COLO829 (cell line): ENCODE measurements at regions not wholly inside any gene's neighbourhood (a gene's known extent, or its start where the extent isn't known, plus 50 kb on each side); places are given as distances from the start of the nearest gene placed in this dataset.

Experiments used
- DNase-seq: peaks from one replicate; pipeline ENCODE4 v3.0.0; 2012; ENCODE audit warnings: low spot score

DNA sequence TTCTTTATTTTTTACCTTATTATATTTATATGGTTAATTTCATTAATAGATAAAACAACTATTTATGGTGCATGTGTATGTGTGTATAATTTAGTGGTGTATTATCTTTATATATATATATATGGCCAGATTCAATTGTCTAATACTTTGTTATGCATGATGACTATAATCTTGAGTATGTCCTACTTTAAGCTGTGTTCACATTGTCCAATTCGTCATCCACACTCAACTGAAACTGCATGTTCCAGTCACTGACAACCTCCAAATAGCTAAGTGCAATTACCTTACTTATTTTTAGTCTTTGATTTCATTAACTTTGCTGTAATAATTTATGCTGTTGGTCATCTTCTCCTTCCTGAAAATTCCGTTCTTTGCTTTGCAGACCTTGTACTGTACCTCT lies 306.5 kb upstream of the TMTC1 start:
- DNase-seq = no peak

DNA sequence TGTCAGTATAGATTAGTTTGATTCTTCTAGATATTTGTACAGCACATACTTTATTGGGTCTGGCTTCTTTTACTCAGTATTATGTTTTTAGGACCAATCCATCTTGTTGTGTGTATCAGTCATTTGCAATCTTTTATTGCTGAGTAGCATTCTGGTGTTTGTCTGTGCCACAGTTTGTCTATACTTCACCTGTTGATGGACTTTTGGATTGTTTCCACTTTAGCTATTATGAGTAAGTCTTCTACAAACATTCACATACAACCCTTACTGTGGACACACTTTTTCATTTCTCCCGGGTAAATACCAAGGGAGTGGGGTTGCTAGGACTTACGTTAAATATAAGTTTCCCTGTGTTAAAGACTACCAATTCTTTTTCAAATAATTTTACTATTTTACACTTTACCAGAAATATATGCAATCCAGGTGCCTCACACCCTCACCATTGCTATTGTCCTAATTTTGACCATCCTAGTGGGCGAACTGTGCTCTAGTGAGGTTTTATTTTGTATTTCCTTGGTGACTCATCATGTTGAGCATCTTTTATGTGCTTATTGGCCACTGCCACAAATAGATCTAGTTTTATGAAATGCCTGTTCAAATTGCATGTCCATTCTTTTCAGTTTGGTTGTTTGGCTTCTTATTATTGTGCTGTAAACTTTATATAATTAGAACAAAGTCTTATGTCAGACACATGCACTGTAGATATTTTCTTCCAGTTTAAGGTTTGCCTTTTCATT lies 304.7 kb upstream of the TMTC1 start:
- no peak for DNase-seq

DNA sequence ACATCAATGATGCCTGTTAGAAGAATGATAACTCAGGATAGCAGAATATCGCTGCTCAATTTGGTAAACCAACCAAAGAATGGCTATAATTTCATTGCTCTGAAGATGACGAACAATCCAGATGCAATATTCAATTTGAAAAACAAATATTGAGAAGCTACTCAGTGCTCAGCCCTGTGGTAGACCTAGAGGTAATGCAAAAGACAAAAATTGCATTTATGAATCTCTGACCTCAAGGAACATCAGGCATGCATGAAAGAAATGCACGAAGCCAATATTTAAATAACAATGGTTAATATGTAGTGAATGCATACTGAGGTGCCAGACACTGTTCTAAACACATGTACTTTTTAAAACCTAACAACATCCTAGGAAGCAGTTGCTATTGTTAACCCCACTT lies 298.6 kb upstream of the TMTC1 start:
- no peak for DNase-seq

DNA sequence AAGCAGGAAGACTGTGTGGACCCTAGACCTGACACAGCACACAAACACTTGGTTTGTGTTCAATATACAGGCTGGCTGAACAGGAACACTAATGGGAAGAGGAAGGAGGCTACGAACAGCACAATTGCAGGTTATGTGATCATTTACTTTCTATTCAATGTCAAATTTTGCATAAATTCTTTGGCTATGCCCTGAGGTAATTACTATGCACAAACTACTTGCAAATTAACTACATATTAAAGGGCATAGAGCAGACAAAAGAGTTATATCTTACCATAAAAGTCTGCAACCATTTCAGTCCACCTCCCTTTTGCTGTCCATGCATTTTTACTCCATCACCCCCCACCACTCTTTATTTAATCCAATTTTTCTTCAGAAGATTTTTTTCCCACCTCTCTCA lies 291.2 kb upstream of the TMTC1 start:
- no peak for DNase-seq

DNA sequence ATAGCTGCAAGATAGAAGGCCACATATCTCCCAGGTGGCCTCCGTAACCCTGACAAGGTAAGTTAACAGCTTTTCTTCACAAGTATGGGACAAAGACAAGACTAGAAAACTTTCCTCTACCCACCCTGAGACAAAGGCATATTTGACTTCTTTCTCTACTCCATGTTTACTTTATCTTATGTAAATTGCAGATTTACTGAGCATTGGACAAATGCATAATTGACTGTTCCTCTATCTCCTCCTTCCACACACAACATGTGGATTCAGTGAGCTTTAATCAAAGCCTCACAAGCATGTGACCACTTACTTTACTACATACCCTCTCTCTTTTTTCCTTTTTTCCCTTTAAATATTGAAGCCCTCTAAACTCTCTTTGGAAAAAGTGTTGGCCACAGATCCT lies 289.1 kb upstream of the TMTC1 start:
- no peak for DNase-seq

DNA sequence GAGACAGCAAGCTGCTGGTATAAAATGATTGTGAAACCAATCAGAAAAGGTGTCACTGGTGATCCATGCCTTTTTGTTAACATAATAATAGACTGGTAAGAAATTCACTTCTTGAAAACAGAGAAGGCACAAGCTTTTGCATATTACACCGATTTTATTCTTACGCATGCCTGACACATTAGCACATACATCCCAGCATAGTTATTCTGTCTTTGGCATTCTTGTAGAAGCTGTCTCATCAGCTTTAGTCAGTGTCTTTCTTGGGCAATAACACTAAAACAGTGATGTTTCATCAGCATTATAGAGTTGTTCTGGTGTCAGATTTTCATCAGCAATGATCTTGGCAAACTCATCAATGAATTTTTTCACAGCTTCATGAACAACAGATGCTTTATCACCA lies 283.4 kb upstream of the TMTC1 start:
- no peak for DNase-seq

DNA sequence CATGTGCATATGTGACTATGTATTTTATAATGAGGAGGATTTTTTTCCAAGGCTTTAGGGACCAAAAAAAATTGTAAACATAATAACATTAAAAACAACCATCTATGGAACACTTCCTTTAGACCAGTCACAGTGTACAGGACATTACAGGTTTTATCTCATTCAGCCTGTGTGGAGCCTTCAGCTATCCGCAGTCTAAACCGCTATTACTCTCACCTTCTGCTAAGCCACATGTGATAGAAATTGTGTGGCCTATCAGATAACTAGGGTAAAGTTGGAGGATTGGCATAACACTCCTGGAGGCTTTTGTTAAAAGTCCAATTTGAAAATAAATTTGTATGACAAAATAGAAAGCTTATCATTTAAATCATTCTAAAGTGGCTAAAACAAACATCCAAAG lies 281.2 kb upstream of the TMTC1 start:
- no peak for DNase-seq

DNA sequence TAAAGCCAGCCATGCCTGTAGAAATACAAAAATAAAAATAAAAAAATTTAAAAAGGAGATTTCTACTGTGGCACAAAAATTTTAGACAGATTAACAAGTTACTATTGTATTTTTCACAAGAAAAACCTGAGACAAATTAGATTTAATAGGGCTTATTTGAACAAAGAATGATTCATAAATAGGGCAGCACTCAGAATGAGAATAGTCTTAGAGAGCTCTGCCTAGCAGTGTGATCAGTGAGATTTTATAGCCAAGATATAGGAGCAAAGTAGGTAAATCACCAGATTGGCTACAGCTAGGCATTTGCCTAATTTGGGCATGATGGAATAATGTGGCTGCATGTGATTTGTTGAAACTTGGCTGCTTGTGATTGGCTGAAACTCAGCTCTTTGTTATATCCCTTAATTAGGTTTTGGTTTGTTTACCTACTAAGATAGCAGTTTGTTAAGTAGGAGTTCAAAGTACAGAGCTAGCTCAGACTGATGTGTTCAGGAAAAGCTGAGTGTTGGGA lies 279.7 kb upstream of the TMTC1 start:
- DNase-seq = no peak

DNA sequence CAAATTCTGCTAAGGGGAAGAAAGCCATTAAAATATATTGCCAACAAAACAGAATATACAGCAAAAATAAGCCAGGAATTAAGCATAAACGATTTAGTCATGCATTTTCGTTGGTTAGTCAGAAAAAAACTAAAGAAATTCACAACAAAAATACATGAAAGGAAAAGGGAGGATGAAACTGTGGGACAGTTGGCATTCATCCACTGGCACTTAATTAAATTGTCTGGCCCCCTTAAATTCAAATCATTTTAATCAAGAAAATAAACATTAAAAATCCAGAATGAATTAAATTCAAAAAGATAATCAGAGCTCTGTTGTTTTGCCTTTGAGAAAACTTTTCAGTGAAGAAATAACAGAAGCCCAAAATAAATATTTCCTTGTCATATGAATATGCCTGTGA lies 264.6 kb upstream of the TMTC1 start:
- no peak for DNase-seq

DNA sequence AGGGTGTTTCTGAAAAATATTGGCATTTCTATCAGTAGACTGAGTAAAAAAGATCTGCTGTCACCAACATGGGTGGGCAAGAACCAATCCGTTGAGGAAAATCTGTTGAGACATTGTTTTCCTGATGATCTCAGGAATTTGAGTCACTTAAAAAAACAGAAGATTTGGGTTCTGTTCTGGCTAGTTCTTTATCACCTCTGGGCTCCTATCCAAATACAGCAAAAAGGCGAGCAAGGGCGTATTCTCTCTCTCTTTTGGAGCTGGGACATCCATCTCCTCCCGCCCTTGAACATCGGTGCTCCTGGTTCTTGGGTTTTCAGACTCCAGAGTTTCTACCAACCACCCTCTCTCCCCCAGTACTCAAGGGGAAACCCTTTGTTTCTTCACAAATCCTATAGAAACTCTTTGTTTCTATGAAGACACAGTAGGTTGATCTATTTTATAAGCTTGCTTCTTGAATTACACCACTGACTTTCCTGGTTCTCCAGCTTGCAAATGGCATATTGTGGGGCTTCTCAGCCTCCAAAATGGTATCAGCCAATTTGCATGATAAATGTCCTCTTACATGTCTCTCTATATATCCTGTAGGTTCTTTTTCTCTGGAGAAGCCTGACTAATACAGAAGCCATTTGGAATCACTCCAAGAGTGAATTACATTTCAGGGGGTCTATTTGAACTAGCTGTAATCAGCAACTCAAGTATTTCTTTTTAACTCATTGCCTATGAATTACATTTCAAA lies 263.9 kb upstream of the TMTC1 start:
- DNase-seq = no peak

DNA sequence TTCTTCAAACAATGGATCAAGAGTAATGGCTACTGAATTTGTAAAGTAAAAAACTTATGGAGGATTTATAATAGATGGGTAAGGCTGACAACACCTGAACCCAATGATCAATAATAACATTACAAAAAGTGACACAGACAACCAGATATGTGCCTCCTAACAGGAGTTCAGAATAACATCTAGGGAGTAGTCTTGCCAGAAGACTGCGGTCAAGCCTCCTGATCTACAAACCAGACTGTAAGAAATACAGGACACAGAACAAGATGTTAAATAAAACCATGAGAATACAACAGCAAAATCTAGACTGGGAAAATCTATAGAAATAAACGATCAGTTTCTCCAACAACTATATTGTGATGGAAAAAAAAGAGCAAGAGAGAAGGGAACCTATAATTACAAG lies 262.6 kb upstream of the TMTC1 start:
- DNase-seq = no peak

DNA sequence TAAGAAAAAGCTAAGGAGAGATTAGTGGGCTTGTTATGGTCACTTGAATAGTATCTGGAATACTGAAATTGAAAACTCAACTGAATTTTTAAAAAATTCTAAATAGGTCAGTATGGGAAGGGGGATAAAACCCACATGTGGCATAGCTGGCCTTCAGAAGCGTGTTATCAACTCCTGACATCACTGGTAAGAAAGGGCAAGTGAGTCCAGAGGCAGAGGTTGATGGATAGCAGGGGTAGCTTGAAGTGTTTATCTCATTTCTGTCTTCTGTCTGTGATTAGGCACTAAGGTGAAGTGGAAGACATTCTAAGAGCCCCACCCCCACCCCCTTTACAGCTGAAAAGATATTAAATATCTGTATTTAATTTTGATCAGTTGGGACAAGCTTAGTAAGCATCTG lies 261.4 kb upstream of the TMTC1 start:
- DNase-seq = no peak

DNA sequence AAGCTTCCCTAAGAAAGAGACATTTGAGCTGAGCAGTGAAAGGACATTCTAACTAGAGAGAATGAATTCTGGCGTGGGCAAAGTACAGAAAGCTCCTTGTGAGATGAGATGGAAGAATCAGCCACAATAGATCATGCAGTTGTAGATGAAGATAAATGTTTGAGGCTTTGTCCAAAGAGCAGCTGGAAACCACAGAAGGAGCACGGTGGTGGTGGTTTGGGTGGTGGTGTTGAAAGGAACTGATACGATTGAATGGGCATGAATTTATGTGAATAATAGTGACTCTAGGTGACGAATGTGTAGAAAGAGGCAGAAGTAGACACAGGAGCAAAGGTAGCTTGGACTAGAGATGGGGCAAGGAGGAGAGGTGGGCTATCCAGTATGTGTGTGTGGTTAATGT lies 260.5 kb upstream of the TMTC1 start:
- no peak for DNase-seq

DNA sequence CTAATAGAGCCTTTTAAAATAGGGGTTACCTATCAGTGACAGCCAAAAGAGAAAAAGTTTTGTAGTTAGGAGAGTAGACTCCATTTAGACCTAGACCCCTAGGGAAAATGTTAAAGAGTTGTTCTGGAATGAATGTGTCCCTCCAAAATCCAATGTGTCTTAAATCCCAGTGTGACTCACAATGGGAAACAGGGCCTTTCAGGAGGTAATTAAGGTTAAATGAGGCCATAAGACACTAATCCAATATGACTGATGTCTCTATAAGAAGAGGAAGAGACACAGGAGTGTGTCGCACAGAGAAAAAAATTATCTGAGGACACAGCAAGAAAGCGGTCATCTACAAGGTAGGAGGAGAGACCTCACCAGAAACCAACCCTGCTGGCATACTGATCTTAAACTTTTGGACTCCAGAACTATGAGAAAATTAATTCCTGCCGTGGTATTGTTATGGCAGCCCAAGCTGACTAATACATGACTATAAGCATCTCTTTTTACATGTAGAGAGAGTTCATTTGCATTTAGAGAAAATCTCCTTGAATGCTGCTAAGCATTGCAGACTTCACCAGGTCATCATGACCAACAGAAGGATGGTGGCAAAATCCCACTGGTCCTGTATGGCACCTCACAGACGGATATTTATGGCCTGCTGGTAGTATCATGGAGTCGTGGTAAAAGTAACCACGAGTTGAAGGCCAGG lies 259.6 kb upstream of the TMTC1 start:
- no peak for DNase-seq

DNA sequence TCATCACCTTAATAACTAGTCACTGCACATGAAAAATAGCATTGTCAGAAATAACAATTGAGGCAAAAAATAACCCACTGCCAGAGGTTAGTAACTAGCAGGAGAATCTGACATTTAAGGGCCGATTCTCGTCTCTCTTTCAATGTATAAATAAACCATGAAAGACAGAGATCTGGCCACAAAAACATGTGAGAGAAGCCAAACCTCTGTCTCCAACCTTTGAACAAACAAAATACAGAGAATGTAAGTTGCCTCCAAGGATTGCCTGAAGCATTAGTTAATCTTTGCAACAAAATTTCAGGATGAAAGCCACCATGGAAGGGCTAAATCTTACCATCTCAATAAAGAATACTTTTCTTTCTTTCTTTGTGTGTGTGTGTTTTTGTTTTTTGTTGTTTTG lies 257.4 kb upstream of the TMTC1 start:
- no peak for DNase-seq

DNA sequence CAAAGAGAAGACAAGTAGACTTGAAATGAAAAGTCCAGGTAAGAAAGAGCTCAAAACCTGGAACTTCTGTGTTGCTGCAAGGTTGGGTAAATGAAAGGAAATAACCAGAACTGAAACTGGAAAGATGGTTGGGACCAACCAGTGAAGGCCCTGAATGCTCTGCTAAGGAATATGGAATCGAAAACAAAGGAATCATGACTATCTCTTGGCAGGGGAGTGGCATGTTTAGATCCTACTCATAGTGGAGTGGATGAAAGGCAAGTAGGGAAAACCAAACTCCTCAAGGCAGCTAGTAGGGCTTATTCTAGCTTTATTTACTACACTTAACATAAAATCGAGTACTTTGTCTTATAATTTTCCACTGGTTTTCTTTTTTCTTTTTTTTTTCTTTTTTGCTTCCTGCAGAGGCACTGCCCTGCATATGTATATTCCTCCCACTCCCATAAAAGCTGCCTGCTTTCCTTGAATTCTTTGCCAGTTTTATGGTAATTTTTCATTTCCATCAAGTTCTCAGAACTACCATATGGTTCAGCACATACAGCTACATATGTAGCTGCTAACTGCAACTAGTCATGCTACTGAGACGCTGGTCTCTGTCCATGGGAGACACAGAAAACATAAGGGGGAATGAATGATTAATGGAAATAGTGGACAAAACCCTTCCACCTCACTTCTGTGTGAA lies 247.1 kb upstream of the TMTC1 start:
- DNase-seq = no peak

DNA sequence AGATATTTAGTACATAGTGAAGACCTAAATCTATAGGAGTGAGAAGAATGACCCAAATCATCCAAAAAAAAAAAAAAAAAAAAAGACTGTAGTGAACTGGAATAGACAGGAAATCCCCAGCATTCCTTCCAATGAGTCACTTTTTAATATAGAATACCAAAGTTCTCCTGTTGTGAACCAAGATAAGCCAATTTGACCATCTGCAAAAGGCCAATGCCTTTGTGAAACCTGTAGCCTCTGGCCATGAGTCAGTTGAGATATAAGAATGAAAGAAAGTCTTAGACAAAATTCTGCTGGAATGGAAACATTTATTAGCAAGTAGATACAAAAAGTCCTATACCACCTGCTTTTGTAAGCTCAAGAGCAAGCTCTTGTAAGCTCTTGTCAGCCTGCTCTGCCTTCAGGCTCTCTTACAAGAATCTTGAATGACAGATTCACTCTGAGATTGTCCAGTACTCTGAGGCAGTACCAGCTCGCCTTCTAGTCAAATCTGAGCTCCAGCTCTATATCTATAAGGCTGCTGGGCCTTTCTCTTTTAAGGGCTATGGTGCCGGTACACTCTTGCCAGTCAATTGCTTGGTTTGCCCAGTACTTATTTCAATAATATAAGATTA lies 243.0 kb upstream of the TMTC1 start:
- peak; percentile 81 for DNase-seq

DNA sequence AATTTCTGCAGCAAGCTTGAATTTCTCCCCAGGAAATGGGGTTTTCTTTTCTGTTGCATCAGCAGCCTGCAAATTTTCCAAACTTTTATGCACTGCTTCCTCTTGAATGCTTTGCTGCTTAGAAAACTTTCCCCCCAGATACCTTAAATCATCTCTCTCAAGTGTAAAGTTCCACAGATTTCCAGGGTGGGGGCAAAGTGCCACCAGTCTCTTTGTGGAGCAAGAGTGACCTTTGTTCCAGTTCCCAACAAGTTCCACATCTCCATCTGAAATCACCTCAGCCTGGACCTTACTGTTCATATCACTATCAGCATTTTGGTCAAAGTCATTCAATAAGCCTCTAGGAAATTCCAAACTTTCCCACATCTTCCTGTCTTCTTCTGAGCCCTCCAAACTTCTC lies 241.6 kb upstream of the TMTC1 start:
- no peak for DNase-seq

DNA sequence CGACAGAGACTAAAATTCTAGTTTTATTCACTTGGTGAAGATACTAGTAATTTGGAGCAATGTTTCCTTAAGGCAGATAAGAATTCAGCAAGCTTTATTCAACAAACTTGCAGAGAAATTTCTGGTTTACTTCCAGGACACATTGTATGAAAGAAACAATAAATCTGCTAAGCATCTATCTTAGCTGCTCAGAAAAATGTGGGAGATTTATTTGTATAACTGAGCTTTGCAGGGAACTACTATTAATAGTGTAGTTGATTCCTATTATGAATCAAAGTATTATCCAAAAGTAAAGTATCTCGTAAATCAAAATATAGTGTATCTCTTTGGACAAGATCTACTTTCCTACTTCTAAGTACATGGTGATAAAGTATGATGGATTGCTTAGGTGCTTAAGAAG lies 239.4 kb upstream of the TMTC1 start:
- DNase-seq = no peak

DNA sequence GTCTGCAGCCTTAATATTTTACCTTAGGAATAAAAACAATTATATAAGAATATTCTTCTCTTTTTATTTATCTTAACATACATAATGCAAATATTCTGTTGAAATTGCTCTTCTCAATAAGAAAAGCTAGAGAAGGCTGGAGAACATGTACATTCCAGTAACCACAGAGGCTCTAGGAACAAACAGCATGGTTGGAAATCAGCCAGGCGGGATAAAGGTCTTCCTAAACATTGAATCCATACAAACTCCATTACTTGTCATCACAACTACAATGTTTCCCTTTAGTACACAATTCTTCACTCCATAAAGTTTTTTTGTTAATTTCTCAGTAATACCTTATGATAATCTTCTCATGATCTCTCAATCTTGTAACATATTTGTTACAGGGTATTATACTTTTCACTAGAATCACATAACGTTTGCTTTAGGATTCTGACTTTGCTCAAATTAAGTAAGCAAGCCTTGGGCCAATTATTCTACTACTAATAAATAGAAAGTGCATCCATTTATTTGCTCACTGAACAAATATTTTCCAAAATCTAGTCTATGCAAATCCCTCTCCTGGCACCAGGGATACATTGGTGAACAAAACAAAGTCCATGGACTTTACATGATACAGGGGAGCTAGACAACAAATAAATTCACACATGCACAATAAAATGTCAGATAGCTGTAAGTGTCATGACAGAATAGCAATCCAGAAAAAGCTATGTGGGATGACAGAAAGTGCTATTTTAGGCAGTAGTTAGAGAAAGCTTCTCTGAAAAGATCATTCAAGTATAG lies 237.5 kb upstream of the TMTC1 start:
- no peak for DNase-seq
